Activated naive CD4-positive, alpha-beta T cell treated with anti-CD3 and anti-CD28 coated beads, Interleukin-2, amount 50 U/mL, for 72 hours (primary cell): ENCODE measurements at regions not wholly inside any gene's neighbourhood (a gene's known extent, or its start where the extent isn't known, plus 50 kb on each side); places are given as distances from the start of the nearest gene placed in this dataset.

Experiments used
- ATAC-seq, 2 donors: fragments of 150-1000 bp; cut with Tn5 transposase; 2 replicates each; pipeline ENCODE4 v1.10.0; 2021; ENCODE audit warnings: mild to moderate bottlenecking in 2 of 2, moderate library complexity in 2 of 2
- DNase-seq, 2 donors: peaks; one replicate each; pipeline ENCODE4 v3.0.0; 2021 to 2022; ENCODE audit warnings: low spot score in 2 of 2
- H3K27ac Mint-ChIP-seq, 2 donors: one replicate each; pipeline ENCODE4 v1.8.0; 2022; ENCODE audit warnings: mild to moderate bottlenecking in 2 of 2, mixed read lengths in 2 of 2
- H3K36me3 Mint-ChIP-seq, 2 donors: one replicate each; pipeline ENCODE4 v1.8.0; 2022; ENCODE audit warnings: mixed read lengths in 2 of 2
- H3K9me3 Mint-ChIP-seq, 2 donors: one replicate each; pipeline ENCODE4 v1.8.0; 2022; ENCODE audit warnings: mixed read lengths in 2 of 2

- DNase-seq (peak in 1 of 2 donors; percentile 47), ATAC-seq (no peak)
- Mint-ChIP-seq H3K36me3 (peaks cover 5 to 14% of the 10 kb centered on the region in 2 donors), H3K9me3 (peaks cover 14 to 19% of the 10 kb centered on the region in 2 donors), H3K27ac (no peak overlapping the region)
These were observed 79.5 kb upstream of the C14orf180 start for GRCh38 chr14:104499784-104500760.

GRCh38 chr14:104502060-104502459, 77.5 kb upstream of the C14orf180 start:
- DNase-seq (no peak), ATAC-seq (no peak)
- Mint-ChIP-seq H3K27ac (no peak overlapping the region), H3K9me3 (peaks cover 10 to 15% of the 10 kb centered on the region in 2 donors), H3K36me3 (peaks cover 5 to 9% of the 10 kb centered on the region in 2 donors)

- Mint-ChIP-seq H3K36me3 (peaks cover 5 to 9% of the 10 kb centered on the region in 2 donors), H3K9me3 (peaks cover 10 to 15% of the 10 kb centered on the region in 2 donors), H3K27ac (no peak overlapping the region)
- DNase-seq (no peak), ATAC-seq (no peak)
These were observed 75.9 kb upstream of the C14orf180 start for GRCh38 chr14:104503691-104504090.

DNA sequence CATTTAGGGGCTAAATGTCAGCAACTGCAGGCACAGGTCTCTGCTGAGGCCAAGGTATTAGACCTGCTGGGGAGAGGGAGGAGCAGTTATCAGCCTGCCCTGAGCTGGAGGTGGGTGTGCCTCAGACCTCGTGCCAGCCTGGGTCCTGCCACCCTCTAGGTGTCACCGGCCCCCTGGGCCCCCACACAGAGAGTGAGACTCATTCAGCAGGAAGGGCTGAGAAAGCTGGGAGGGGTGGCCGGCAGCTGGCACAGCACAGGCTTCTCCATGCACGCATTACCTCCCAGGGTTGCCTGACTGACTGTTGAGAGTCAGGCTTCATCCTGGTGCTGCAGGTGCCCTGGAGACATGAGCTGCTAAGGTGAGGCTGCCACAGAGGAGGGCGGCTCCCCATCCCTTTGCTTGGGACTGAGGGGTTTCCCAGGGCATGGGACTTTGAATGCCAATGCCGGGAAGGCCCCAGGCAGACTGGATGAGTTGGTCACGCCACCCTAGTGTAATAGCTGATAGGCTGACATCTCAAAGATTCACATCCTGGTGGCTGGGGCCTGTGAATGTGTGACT, 75.3 kb upstream of the C14orf180 start:
- H3K36me3 Mint-ChIP-seq: peaks cover 5 to 9% of the 10 kb centered on the region in 2 donors
- peaks cover 10 to 15% of the 10 kb centered on the region in 2 donors for H3K9me3 Mint-ChIP-seq
- DNase-seq: no peak
- no peak overlapping the region for H3K27ac Mint-ChIP-seq
- no peak for ATAC-seq

DNA sequence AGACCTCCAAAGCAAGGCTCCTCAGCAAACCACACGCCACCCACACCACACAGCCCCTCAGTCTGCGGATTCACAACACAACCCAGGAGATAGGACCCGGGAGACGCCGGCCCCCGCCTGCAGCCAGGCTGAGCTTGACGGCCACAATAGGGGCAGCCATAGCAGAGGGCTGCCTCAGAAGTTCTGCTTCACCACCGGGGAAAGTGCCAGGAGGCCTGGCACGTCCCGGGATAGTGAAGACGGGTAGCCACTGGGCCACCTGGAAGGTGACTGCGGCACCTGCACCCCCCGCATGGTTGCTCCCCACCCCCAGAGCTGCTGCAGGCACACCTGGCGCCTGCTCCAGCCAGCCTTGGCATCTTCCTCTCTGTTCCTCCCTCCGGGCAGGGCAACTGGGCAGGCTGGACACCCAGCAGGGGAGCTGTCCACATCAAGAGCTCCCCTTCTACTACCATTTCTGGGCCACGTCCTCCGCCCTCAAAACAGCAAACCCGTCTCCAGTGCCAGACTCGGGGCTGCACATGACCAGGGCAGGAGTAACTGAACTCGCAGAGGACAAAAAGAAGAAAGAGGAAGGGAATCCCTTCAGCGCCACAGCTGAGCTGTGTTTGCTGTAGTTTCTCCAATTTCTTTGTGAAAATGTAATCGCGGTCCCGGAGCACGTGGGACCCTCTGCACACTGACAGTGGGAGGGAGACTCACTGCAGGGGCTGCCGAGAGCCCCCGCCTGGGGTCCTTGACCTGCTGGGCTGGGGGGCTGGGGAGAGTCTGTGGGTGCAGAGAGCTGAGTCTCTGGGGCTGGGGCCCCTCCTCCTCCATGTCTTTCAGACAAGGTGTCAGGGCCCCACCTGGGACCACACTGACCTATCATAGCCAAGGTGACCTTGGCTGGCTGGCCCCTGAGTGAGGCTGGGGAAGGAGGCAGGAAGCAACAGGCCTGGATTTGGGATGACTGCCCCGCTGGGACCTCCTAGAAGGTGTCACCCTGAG, 74.2 kb upstream of the C14orf180 start:
- no peak overlapping the region for H3K27ac Mint-ChIP-seq
- no peak for ATAC-seq
- DNase-seq: no peak
- H3K9me3 Mint-ChIP-seq: peaks cover 10 to 15% of the 10 kb centered on the region in 2 donors
- peaks cover 5 to 9% of the 10 kb centered on the region in 2 donors for H3K36me3 Mint-ChIP-seq

DNA sequence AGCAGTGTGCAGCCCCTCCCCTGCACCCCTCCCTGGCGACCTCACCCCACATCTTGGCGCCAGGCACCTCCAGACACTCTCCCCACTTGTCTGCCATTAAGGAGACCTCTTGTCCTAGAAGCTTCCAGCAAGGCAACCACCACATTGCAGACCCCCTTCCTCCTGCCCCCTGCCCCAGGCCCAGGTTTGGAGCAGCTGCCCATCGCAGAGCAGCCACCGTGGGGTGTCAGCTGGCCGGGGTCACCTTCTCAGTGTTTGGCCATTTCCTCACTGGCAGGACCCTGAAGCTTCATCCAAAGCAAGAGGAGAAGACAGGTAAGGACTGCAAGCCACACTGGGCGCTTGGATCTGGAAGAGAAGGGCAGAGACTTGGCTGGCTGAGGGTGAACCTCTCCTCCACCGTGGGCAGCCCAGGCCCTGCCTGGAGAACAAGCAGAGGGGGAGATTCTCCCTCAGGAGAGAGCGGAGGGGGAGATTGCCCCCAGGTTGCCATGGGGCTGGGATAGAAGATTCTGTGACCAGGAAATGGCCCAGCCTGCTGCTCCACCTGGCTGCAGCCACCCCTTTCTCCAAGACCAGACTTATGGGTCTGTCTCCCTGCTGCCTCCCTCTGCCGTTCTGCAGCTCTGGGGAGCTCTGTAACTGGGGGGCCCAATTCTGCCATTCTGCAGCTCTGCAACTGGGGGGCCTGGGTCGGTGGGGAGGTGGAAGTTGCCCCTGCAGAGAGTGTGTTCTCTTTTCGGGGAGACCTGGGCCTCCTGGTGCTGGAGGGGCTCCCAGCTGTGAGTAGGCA, 72.9 kb upstream of the C14orf180 start:
- Mint-ChIP-seq H3K9me3 (peaks cover 6 to 11% of the 10 kb centered on the region in 2 donors), H3K36me3 (peaks cover 5 to 9% of the 10 kb centered on the region in 2 donors), H3K27ac (no peak overlapping the region)
- ATAC-seq (no peak), DNase-seq (no peak)

DNA sequence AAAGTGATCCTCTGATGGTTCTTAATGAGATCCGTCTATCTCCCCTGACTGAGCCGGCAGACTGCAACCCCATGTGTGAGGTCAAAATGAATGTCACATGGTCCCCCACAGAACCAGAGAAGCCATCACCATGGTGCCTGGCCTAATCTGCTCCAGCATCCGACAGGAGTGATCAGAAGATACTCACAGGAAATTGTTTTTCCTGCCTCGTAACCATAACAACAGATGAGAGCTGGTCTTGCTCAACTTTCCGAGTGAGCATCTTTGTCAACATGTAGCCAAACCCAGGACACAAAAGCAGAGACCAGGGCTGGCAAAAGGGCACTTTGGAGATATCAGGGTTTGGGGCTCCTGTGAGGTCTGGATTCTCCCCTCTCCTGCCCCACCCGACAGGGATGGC, 72.1 kb upstream of the C14orf180 start:
- ATAC-seq (no peak), DNase-seq (no peak)
- Mint-ChIP-seq H3K36me3 (peaks cover 0 to 3% of the 10 kb centered on the region in 2 donors), H3K27ac (no peak overlapping the region), H3K9me3 (peaks cover 3 to 4% of the 10 kb centered on the region in 2 donors)

- no peak for ATAC-seq
- no peak overlapping the region for H3K27ac Mint-ChIP-seq
- no peaks in the 10 kb centered on the region for H3K36me3 Mint-ChIP-seq
These were observed 69.9 kb upstream of the C14orf180 start for GRCh38 chr14:104509673-104510072.

DNA sequence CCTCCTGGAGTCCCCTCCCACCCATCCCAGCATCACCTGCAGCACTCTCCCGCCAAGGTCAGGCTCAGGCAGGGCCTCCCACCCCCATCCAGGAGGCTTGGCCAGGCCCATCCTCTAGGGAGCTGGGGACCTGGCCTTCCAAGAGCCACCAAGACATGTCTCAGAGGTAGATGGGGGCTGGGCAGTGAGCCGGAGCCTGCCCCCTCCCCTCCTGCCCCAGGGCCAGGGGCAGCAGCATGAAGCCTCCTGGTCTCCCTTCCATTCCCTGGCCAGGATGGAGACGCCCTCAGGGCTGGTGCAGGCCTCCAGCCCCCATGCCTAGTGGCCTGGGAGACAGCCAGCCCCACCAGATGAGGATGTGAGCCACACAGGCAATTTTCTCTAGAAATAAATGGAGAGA, 69.3 kb upstream of the C14orf180 start:
- Mint-ChIP-seq H3K27ac (no peak overlapping the region), H3K36me3 (no peaks in the 10 kb centered on the region), H3K9me3 (no peaks in the 10 kb centered on the region)
- ATAC-seq: no peak
- DNase-seq: no peak

More at GRCh38 chr14:104509673-104510072, 69.9 kb upstream of the C14orf180 start:
- DNase-seq: no peak
- H3K9me3 Mint-ChIP-seq: no peaks in the 10 kb centered on the region

GRCh38 chr14:104510794-104511611, 68.6 kb upstream of the C14orf180 start:
- Mint-ChIP-seq H3K9me3 (no peaks in the 10 kb centered on the region), H3K27ac (no peak overlapping the region), H3K36me3 (no peaks in the 10 kb centered on the region)
- ATAC-seq (no peak), DNase-seq (no peak)

- ATAC-seq (no peak), DNase-seq (no peak)
- H3K9me3 Mint-ChIP-seq: peaks cover 0 to 5% of the 10 kb centered on the region in 2 donors
- peaks cover 0 to 5% of the 10 kb centered on the region in 2 donors for H3K36me3 Mint-ChIP-seq
- H3K27ac Mint-ChIP-seq: no peak overlapping the region
These were observed 67.5 kb upstream of the C14orf180 start for GRCh38 chr14:104512061-104512460.

GRCh38 chr14:104512771-104513640, 66.6 kb upstream of the C14orf180 start:
- ATAC-seq (no peak), DNase-seq (no peak)
- Mint-ChIP-seq H3K9me3 (peaks cover 0 to 11% of the 10 kb centered on the region in 2 donors), H3K36me3 (peaks cover 5 to 6% of the 10 kb centered on the region in 2 donors), H3K27ac (no peak overlapping the region)

- peaks cover 5 to 7% of the 10 kb centered on the region in 2 donors for H3K36me3 Mint-ChIP-seq
- DNase-seq: no peak
- H3K9me3 Mint-ChIP-seq: peaks cover 0 to 13% of the 10 kb centered on the region in 2 donors
- no peak for ATAC-seq
- no peak overlapping the region for H3K27ac Mint-ChIP-seq
These were observed 65.9 kb upstream of the C14orf180 start for GRCh38 chr14:104513641-104514046.

GRCh38 chr14:104514156-104514848, 65.3 kb upstream of the C14orf180 start:
- peaks cover 5 to 7% of the 10 kb centered on the region in 2 donors for H3K36me3 Mint-ChIP-seq
- no peak for DNase-seq
- H3K27ac Mint-ChIP-seq: no peak overlapping the region
- H3K9me3 Mint-ChIP-seq: peaks cover 0 to 13% of the 10 kb centered on the region in 2 donors
- ATAC-seq: no peak
